ENCODE measurements at regions not wholly inside any gene's neighbourhood (a gene's known extent, or its start where the extent isn't known, plus 50 kb on each side); places are given as distances from the start of the nearest gene placed in this dataset.
"Not testable (repeated sequence)": the region's sequence is repeated elsewhere in the genome, so short reads cannot be mapped to it uniquely, and the experiment has no call there.

GRCh38 chr22:47405222-47405621 lies 642.8 kb downstream of the TBC1D22A start:
- not testable (repeated sequence) for TF ChIP-seq CTCF (IDR thresholded peaks at IDR 0.05 in 2 of 3, conservative IDR thresholded peaks at IDR 0.05 in 1 of 3; ENCODE audit: borderline replicate concordance in 1 of 3, insufficient read depth in 1 of 3, low read depth in 2 of 3, low read length in 2 of 3); POLR2AphosphoS5 (IDR thresholded peaks at IDR 0.05; ENCODE audit: low read depth, low read length); MAX (IDR thresholded peaks at IDR 0.05); POLR2A (IDR thresholded peaks at IDR 0.05; ENCODE audit: borderline replicate concordance, extremely low read depth, insufficient read depth, insufficient read length); SP1 (IDR thresholded peaks at IDR 0.05; ENCODE audit: low read depth); EZH2 (IDR thresholded peaks at IDR 0.05); RAD21 (IDR thresholded peaks at IDR 0.05; ENCODE audit: low read depth); EZH2phosphoT487 (IDR thresholded peaks at IDR 0.05; ENCODE audit: borderline replicate concordance)
